ENCODE measurements at regions not wholly inside any gene's neighbourhood (a gene's known extent, or its start where the extent isn't known, plus 50 kb on each side); places are given as distances from the start of the nearest gene placed in this dataset.

- Histone ChIP-seq H3K4me1 (no peaks in the 10 kb centered on the region), H3K27ac (no peak overlapping the region), H3K4me3 (replicated peaks in 1 of 3) (no peak overlapping the region), H3K9me3 (no peaks in the 10 kb centered on the region), H3K27me3 (no peaks in the 10 kb centered on the region), H3K36me3 (no peaks in the 10 kb centered on the region)
- WGBS, 2 donors, result 84 to 92% methylated on average over 6 of the region's 6 CpGs
- intact Hi-C loops (cut with DNase I), result no loop called here
- no peak for TF ChIP-seq POLR2A (IDR thresholded peaks at IDR 0.05)
- TF ChIP-seq CTCF (IDR thresholded peaks at IDR 0.05), result no peak
- DNase-seq, result no peak
These were observed 326.2 kb upstream of the PDGFD start for GRCh38 chr11:104490182-104490581.

GRCh38 chr11:104488561-104488960 lies 324.6 kb upstream of the PDGFD start:
- DNase-seq, result no peak
- Histone ChIP-seq H3K27ac (no peak overlapping the region), H3K9me3 (no peaks in the 10 kb centered on the region), H3K4me1 (no peaks in the 10 kb centered on the region), H3K36me3 (no peaks in the 10 kb centered on the region), H3K27me3 (no peaks in the 10 kb centered on the region), H3K4me3 (replicated peaks in 1 of 3) (no peak overlapping the region)
- TF ChIP-seq POLR2A (IDR thresholded peaks at IDR 0.05) (no peak), CTCF (IDR thresholded peaks at IDR 0.05) (no peak)
- 91 to 94% methylated on average over 3 of the region's 3 CpGs for WGBS, 2 donors
- intact Hi-C loops (cut with DNase I), result no loop called here

- no peak for DNase-seq
- 69 to 70% methylated on average over 4 of the region's 4 CpGs for WGBS, 2 donors
- no peak for TF ChIP-seq POLR2A (IDR thresholded peaks at IDR 0.05)
- no peak for TF ChIP-seq CTCF (IDR thresholded peaks at IDR 0.05)
- Histone ChIP-seq H3K4me3 (replicated peaks in 1 of 3) (no peak overlapping the region), H3K4me1 (no peaks in the 10 kb centered on the region), H3K27ac (no peak overlapping the region), H3K27me3 (no peaks in the 10 kb centered on the region), H3K36me3 (no peaks in the 10 kb centered on the region), H3K9me3 (no peaks in the 10 kb centered on the region)
- intact Hi-C loops (cut with DNase I), result no loop called here
These were observed 323.3 kb upstream of the PDGFD start for GRCh38 chr11:104487046-104487806.

GRCh38 chr11:104484804-104485554 lies 321.0 kb upstream of the PDGFD start:
- no peak overlapping the region for H3K27ac ChIP-seq
- no peak for DNase-seq
- no peaks in the 10 kb centered on the region for H3K4me1 ChIP-seq
- intact Hi-C loops (cut with DNase I), result no loop called here
- no peaks in the 10 kb centered on the region for H3K9me3 ChIP-seq
- WGBS, 2 donors, result 63 to 71% methylated on average over 4 of the region's 4 CpGs
- no peak overlapping the region for H3K4me3 ChIP-seq (replicated peaks in 1 of 3)
- no peaks in the 10 kb centered on the region for H3K36me3 ChIP-seq
- H3K27me3 ChIP-seq, result no peaks in the 10 kb centered on the region
- TF ChIP-seq POLR2A (IDR thresholded peaks at IDR 0.05) (no peak), CTCF (IDR thresholded peaks at IDR 0.05) (no peak)

- intact Hi-C loops (cut with DNase I), result no loop called here
These were observed 313.0 kb upstream of the PDGFD start for GRCh38 chr11:104476898-104477297.

More at GRCh38 chr11:104476898-104477297, 313.0 kb upstream of the PDGFD start:
- DNase-seq, result no peak
- Histone ChIP-seq H3K4me1 (no peaks in the 10 kb centered on the region), H3K27me3 (no peaks in the 10 kb centered on the region), H3K9me3 (no peaks in the 10 kb centered on the region), H3K36me3 (no peaks in the 10 kb centered on the region), H3K4me3 (replicated peaks in 1 of 3) (no peak overlapping the region), H3K27ac (no peak overlapping the region)
- TF ChIP-seq POLR2A (IDR thresholded peaks at IDR 0.05), result no peak
- 90 to 92% methylated on average over 2 of the region's 2 CpGs for whole genome bisulfite sequencing, 2 donors
